ENCODE measurements at regions not wholly inside any gene's neighbourhood (a gene's known extent, or its start where the extent isn't known, plus 50 kb on each side); places are given as distances from the start of the nearest gene placed in this dataset.

Small RNA genes in the stretch of these regions (microRNA-seq; reads per million reads assigned to microRNA genes)
- gene MIR5701-1 (ENCODE audit: borderline number of aligned reads in 2 of 2, borderline replicate concordance in 1 of 2): 0 reads per million in 2 donors

Small RNA genes in the stretch of these regions (small RNA-seq; reads per million reads assigned to genes)
- gene IGHD1OR15-1B (0 reads per million in 2 donors), gene IGHD2OR15-2B (0 reads per million in 2 donors), gene IGHD3OR15-3B (0 reads per million in 2 donors), gene IGHD4OR15-4B (0 reads per million in 2 donors), gene IGHD5OR15-5B (0 reads per million in 2 donors), gene MIR5701-1 (0 reads per million in 2 donors), gene RN7SL400P (0 reads per million in 2 donors)
